ENCODE measurements at regions not wholly inside any gene's neighbourhood (a gene's known extent, or its start where the extent isn't known, plus 50 kb on each side); places are given as distances from the start of the nearest gene placed in this dataset.
"Not testable (repeated sequence)": the region's sequence is repeated elsewhere in the genome, so short reads cannot be mapped to it uniquely, and the experiment has no call there.

GRCh38 chr6:169132352-169132940 lies 121.2 kb downstream of the THBS2 start:
- ChIA-PET POLR2A (no interaction called here), CTCF (no interaction called here)
- Mint-ChIP-seq H3K27me3 (peaks cover 2% of the 10 kb centered on the region), H3K4me1 (no peaks in the 10 kb centered on the region), H3K27ac (no peak overlapping the region), H3K36me3 (ENCODE audit: low read depth) (no peaks in the 10 kb centered on the region), H3K9me3 (no peaks in the 10 kb centered on the region), H3K4me3 (no peak overlapping the region)
- no peak for DNase-seq

GRCh38 chr6:169131390-169131789 lies 122.3 kb downstream of the THBS2 start:
- H3K27ac Mint-ChIP-seq = no peak overlapping the region
- POLR2A ChIA-PET = no interaction called here
- H3K4me3 Mint-ChIP-seq = no peak overlapping the region

GRCh38 chr6:169130113-169130512 lies 123.5 kb downstream of the THBS2 start:
- DNase-seq = no peak
- peaks cover 2% of the 10 kb centered on the region for H3K27me3 Mint-ChIP-seq
- no peak overlapping the region for H3K4me3 Mint-ChIP-seq
- no peaks in the 10 kb centered on the region for H3K4me1 Mint-ChIP-seq
- no peak overlapping the region for H3K27ac Mint-ChIP-seq
- no peaks in the 10 kb centered on the region for H3K9me3 Mint-ChIP-seq
- POLR2A ChIA-PET = no interaction called here
- no peaks in the 10 kb centered on the region for H3K36me3 Mint-ChIP-seq (ENCODE audit: low read depth)
- CTCF ChIA-PET = no interaction called here

More at GRCh38 chr6:169131390-169131789, 122.3 kb downstream of the THBS2 start:
- H3K4me1 Mint-ChIP-seq = no peaks in the 10 kb centered on the region
- H3K27me3 Mint-ChIP-seq = peaks cover 2% of the 10 kb centered on the region
- no peak for DNase-seq
- H3K9me3 Mint-ChIP-seq = no peaks in the 10 kb centered on the region
- CTCF ChIA-PET = no interaction called here
- no peaks in the 10 kb centered on the region for H3K36me3 Mint-ChIP-seq (ENCODE audit: low read depth)

GRCh38 chr6:169121013-169121412 lies 132.6 kb downstream of the THBS2 start:
- no peaks in the 10 kb centered on the region for H3K27me3 Mint-ChIP-seq
- no peaks in the 10 kb centered on the region for H3K9me3 Mint-ChIP-seq
- H3K36me3 Mint-ChIP-seq (ENCODE audit: low read depth) = no peaks in the 10 kb centered on the region
- H3K4me1 Mint-ChIP-seq = no peaks in the 10 kb centered on the region
- no peak for DNase-seq
- no peak overlapping the region for H3K27ac Mint-ChIP-seq
- POLR2A ChIA-PET = no interaction called here
- CTCF ChIA-PET = no interaction called here
- H3K4me3 Mint-ChIP-seq = no peak overlapping the region

DNA sequence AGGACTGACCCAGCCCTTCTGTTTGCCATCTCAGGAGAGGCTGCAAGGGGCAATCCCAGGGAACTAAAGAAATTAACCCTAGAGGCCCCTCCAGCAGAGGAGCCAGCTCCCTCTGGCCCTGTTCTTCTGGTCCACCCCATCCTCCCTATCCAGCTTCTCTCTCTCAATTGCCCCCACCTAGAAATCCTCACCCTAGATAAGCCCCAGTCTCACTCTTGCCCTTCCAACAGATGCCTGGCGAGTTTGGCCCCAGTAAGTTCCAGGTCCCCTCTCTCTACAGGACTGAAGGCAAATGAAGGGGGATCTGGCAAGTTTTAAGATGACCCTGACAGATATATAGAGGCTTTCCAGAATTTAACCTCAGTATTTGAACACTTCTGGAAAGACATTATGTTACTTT lies 134.0 kb downstream of the THBS2 start:
- no peaks in the 10 kb centered on the region for H3K9me3 Mint-ChIP-seq
- ChIA-PET CTCF (no interaction called here), POLR2A (no interaction called here)
- peaks cover 2% of the 10 kb centered on the region for H3K27me3 Mint-ChIP-seq
- no peak for DNase-seq
- H3K27ac Mint-ChIP-seq = no peak overlapping the region
- no peaks in the 10 kb centered on the region for H3K4me1 Mint-ChIP-seq
- H3K4me3 Mint-ChIP-seq = no peak overlapping the region
- H3K36me3 Mint-ChIP-seq (ENCODE audit: low read depth) = no peaks in the 10 kb centered on the region

DNA sequence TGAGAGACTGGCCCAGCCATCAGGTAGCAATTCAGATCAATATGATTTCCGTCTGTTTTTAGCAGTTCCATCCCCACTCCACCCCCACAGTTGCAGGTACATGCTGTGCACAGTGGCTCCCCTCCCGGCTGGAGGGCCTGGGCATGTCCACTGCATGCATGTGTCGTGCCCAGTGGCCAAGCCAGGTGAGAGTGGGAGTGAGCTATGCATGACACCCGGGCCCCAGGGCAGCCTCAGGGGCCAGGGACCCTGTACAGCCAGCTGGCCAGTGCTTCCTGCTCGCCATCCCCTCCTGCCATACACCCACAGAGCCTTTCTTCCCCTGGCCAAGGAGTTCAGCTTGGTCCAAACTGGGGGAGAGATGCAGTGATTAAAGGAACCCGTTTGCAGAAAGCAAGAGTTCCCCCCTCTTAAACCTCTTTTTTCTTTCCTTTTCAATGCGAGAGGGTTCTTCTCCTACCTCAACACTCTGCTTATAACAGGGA lies 135.3 kb downstream of the THBS2 start:
- no peak overlapping the region for H3K27ac Mint-ChIP-seq
- peaks cover 2% of the 10 kb centered on the region for H3K27me3 Mint-ChIP-seq
- CTCF ChIA-PET = no interaction called here
- DNase-seq = no peak
- no peaks in the 10 kb centered on the region for H3K4me1 Mint-ChIP-seq
- no peaks in the 10 kb centered on the region for H3K9me3 Mint-ChIP-seq
- no peak overlapping the region for H3K4me3 Mint-ChIP-seq
- POLR2A ChIA-PET = no interaction called here
- no peaks in the 10 kb centered on the region for H3K36me3 Mint-ChIP-seq (ENCODE audit: low read depth)

GRCh38 chr6:169117663-169118062 lies 136.0 kb downstream of the THBS2 start:
- ChIA-PET CTCF (no interaction called here), POLR2A (no interaction called here)
- Mint-ChIP-seq H3K4me1 (no peaks in the 10 kb centered on the region), H3K9me3 (no peaks in the 10 kb centered on the region), H3K27ac (no peak overlapping the region), H3K4me3 (no peak overlapping the region), H3K27me3 (peaks cover 4% of the 10 kb centered on the region), H3K36me3 (ENCODE audit: low read depth) (no peaks in the 10 kb centered on the region)
- no peak for DNase-seq

- ChIA-PET CTCF (no interaction called here), POLR2A (no interaction called here)
- Mint-ChIP-seq H3K9me3 (no peaks in the 10 kb centered on the region), H3K4me1 (no peaks in the 10 kb centered on the region), H3K4me3 (no peak overlapping the region), H3K27ac (no peak overlapping the region), H3K27me3 (peaks cover 4% of the 10 kb centered on the region), H3K36me3 (ENCODE audit: low read depth) (no peaks in the 10 kb centered on the region)
- no peak for DNase-seq
Observed at GRCh38 chr6:169115632-169116031, 138.0 kb downstream of the THBS2 start.

DNA sequence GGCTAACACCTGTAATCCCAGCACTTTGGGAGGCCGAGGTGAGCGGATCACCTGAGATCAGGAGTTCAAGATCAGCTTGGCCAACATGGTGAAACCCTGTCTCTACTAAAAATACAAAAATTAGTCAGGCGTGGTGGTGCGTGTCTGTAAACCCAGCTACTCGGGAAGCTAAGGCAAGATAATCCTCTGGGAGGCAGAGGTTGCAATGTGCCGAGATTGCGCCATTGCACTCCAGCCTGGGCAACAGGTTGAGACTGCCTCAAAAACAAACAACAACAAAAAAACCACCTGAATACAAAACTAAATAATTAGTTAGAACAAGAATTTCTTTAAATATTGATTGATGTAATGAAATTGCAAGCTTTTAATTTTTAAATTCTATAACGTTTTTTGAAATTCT lies 139.0 kb downstream of the THBS2 start:
- H3K4me1 Mint-ChIP-seq; H3K27ac Mint-ChIP-seq; H3K9me3 Mint-ChIP-seq; H3K4me3 Mint-ChIP-seq; H3K27me3 Mint-ChIP-seq; POLR2A ChIA-PET; H3K36me3 Mint-ChIP-seq (ENCODE audit: low read depth); DNase-seq: not testable (repeated sequence)
- CTCF ChIA-PET = interaction anchor here (0.8 kb wide), 1 partner anchor 21 kb away, joined by 3 read pairs; no protein-coding TSS in a partner anchor

- ChIA-PET CTCF (no interaction called here), POLR2A (no interaction called here)
- no peak for DNase-seq
- Mint-ChIP-seq H3K9me3 (no peaks in the 10 kb centered on the region), H3K27me3 (peaks cover 4% of the 10 kb centered on the region), H3K27ac (no peak overlapping the region), H3K4me3 (no peak overlapping the region), H3K36me3 (ENCODE audit: low read depth) (no peaks in the 10 kb centered on the region), H3K4me1 (no peaks in the 10 kb centered on the region)
Observed at GRCh38 chr6:169112483-169113320, 140.9 kb downstream of the THBS2 start.

GRCh38 chr6:169111203-169111602 lies 142.4 kb downstream of the THBS2 start:
- Mint-ChIP-seq H3K36me3 (ENCODE audit: low read depth) (no peaks in the 10 kb centered on the region), H3K4me1 (no peaks in the 10 kb centered on the region), H3K27ac (no peak overlapping the region), H3K9me3 (no peaks in the 10 kb centered on the region), H3K4me3 (no peak overlapping the region), H3K27me3 (peaks cover 4% of the 10 kb centered on the region)
- no peak for DNase-seq
- ChIA-PET POLR2A (no interaction called here), CTCF (no interaction called here)

- CTCF ChIA-PET = no interaction called here
- POLR2A ChIA-PET = no interaction called here
- DNase-seq = no peak
- H3K36me3 Mint-ChIP-seq (ENCODE audit: low read depth) = no peaks in the 10 kb centered on the region
- H3K9me3 Mint-ChIP-seq = no peaks in the 10 kb centered on the region
- H3K27me3 Mint-ChIP-seq = peaks cover 1% of the 10 kb centered on the region
- no peak overlapping the region for H3K27ac Mint-ChIP-seq
- H3K4me1 Mint-ChIP-seq = no peaks in the 10 kb centered on the region
- no peak overlapping the region for H3K4me3 Mint-ChIP-seq
Observed at GRCh38 chr6:169109411-169110220, 144.0 kb downstream of the THBS2 start.

- no peak overlapping the region for H3K27ac Mint-ChIP-seq
- ChIA-PET CTCF (no interaction called here), POLR2A (no interaction called here)
- no peaks in the 10 kb centered on the region for H3K4me1 Mint-ChIP-seq
- no peak for DNase-seq
- H3K4me3 Mint-ChIP-seq = no peak overlapping the region
- no peaks in the 10 kb centered on the region for H3K9me3 Mint-ChIP-seq
- H3K36me3 Mint-ChIP-seq (ENCODE audit: low read depth) = no peaks in the 10 kb centered on the region
- peaks cover 1% of the 10 kb centered on the region for H3K27me3 Mint-ChIP-seq
Observed at GRCh38 chr6:169108753-169109152, 144.9 kb downstream of the THBS2 start.
